HCT116 (cell line): ENCODE measurements at regions not wholly inside any gene's neighbourhood (a gene's known extent, or its start where the extent isn't known, plus 50 kb on each side); places are given as distances from the start of the nearest gene placed in this dataset.

Experiments
- ATAC-seq: fragments of 200-7000 bp; cut with Tn5 transposase; 2 replicates; pipeline ENCODE4 v1.9.1; 2020; ENCODE audit warnings: mild to moderate bottlenecking, moderate library complexity
- BruUV-seq: library from RNA; stranded (reverse); fragments of 400-500 nt; replicated peaks from 2 replicates; lab custom pipeline; 2021; lab: Mats Ljungman, UMichigan
- CTCF ChIA-PET: fragments of 300-600 bp; sonication (Branson Sonifier 250); formaldehyde crosslinking; loops from one replicate; lab custom pipeline; 2021; ENCODE audit warnings: antibody characterized with exemption; lab: Charles Lee
- POLR2A ChIA-PET: fragments of 300-600, 350-600 bp; sonication (Branson Sonifier 250); formaldehyde crosslinking; loops from one replicate; lab custom pipeline; 2021; ENCODE audit warnings: antibody characterized with exemption; lab: Charles Lee
- RAD21 ChIA-PET, 2 experiments: fragments of 300-600 bp; sonication (Branson Sonifier 250); formaldehyde crosslinking; loops; one replicate each; lab custom pipeline; 2023; ENCODE audit warnings: low total read pairs in 2 of 2; ENCODE audit not compliant: uncharacterized antibody in 2 of 2, unreplicated experiment in 2 of 2, low non-redundant PET in 1 of 2; lab: Charles Lee
- DNase-seq: peaks from one replicate; pipeline ENCODE4 v3.0.0-alpha.2; 2010; ENCODE audit warnings: low read depth, low spot score
- H2AFZ ChIP-seq: fragments of 200-600 bp; shearing (Covaris generic), sonication (generic); 2 replicates; pipeline ENCODE4 v1.6.1; 2017; ENCODE audit warnings: low read depth, mixed run types, mixed read lengths, antibody characterized with exemption, low read length; ENCODE audit not compliant: poor library complexity, severe bottlenecking
- H3K27ac ChIP-seq: 2 replicates; pipeline ENCODE4 v1.5.1; 2012; ENCODE audit warnings: low read depth, low read length
- H3K27me3 ChIP-seq: fragments of 200-600 bp; sonication (generic); 2 replicates; pipeline ENCODE4 v1.6.1; 2016; ENCODE audit warnings: mixed run types, low read length, mixed read lengths; ENCODE audit not compliant: insufficient read depth
- H3K36me3 ChIP-seq, 2 experiments: fragments of 200-500 bp in 1 of 2; fragments of 200-600 bp in 1 of 2; sonication (Bioruptor generic) in 1 of 2; sonication (generic) in 1 of 2; 2 replicates each; pipeline versions ENCODE4 v1.5.1 to v1.6.1; 2014 to 2016; ENCODE audit warnings: low read length in 2 of 2, inconsistent platforms in 1 of 2, mixed read lengths in 1 of 2, mixed run types in 1 of 2; ENCODE audit not compliant: insufficient read depth in 2 of 2, control insufficient read depth in 1 of 2
- H3K4me1 ChIP-seq, 2 experiments: fragments of 200-600 bp in 1 of 2; sonication (generic) in 1 of 2; 2 replicates each; pipeline versions ENCODE4 v1.5.1 to v1.6.1; 2012 to 2017; ENCODE audit warnings: low read length in 2 of 2, inconsistent platforms in 1 of 2, mild to moderate bottlenecking in 1 of 2, mixed read lengths in 1 of 2, mixed run types in 1 of 2, moderate library complexity in 1 of 2; ENCODE audit not compliant: insufficient read depth in 2 of 2, control insufficient read depth in 1 of 2
- H3K4me2 ChIP-seq: fragments of 200-600 bp; sonication (generic); 2 replicates; pipeline ENCODE4 v1.6.1; 2017; ENCODE audit warnings: mixed run types, low read length, mixed read lengths
- H3K4me3 ChIP-seq, 2 experiments: fragments of 200-600 bp in 1 of 2; sonication (generic) in 1 of 2; replicated peaks in 1 of 2; 2 replicates each; pipeline ENCODE4 v1.5.1; 2011 to 2016; ENCODE audit warnings: low read length in 2 of 2, control low read depth in 1 of 2, low read depth in 1 of 2, mild to moderate bottlenecking in 1 of 2, mixed read lengths in 1 of 2, mixed run types in 1 of 2
- H3K79me2 ChIP-seq: fragments of 200-600 bp; sonication (generic); 2 replicates; pipeline ENCODE4 v1.6.1; 2017; ENCODE audit warnings: mild to moderate bottlenecking, mixed run types, low read length, moderate library complexity, mixed read lengths; ENCODE audit not compliant: insufficient read depth
- H3K9ac ChIP-seq: fragments of 200-600 bp; sonication (generic); 2 replicates; pipeline ENCODE4 v1.6.1; 2016; ENCODE audit warnings: low read length, mixed read lengths
- H3K9me2 ChIP-seq: fragments of 200-600 bp; sonication (generic), shearing (Covaris generic); 2 replicates; pipeline ENCODE4 v1.6.1; 2017; ENCODE audit warnings: mixed run types, mild to moderate bottlenecking, moderate library complexity; ENCODE audit not compliant: insufficient read depth
- H3K9me3 ChIP-seq, 2 experiments: fragments of 200-500 bp in 1 of 2; fragments of 200-600 bp in 1 of 2; sonication (Bioruptor generic) in 1 of 2; sonication (generic) in 1 of 2; 2 replicates each; pipeline ENCODE4 v1.6.1; 2014 to 2017; ENCODE audit warnings: low read length in 2 of 2, mixed read lengths in 2 of 2, inconsistent platforms in 1 of 2, low read depth in 1 of 2, mild to moderate bottlenecking in 1 of 2, mixed run types in 1 of 2, moderate library complexity in 1 of 2; ENCODE audit not compliant: control insufficient read depth in 1 of 2, insufficient read depth in 1 of 2
- H4K20me1 ChIP-seq: fragments of 200-600 bp; sonication (generic), shearing (Covaris generic); 2 replicates; pipeline ENCODE4 v1.6.1; 2017; ENCODE audit warnings: mixed run types, mild to moderate bottlenecking, moderate library complexity; ENCODE audit not compliant: insufficient read depth
- CEBPB ChIP-seq: IDR thresholded peaks from 2 replicates; pipeline ENCODE4 v1.6.1; 2012; ENCODE audit warnings: low read depth
- EZH2 ChIP-seq: fragments of 200-600 bp; sonication (generic); IDR thresholded peaks from 2 replicates; pipeline ENCODE4 v1.6.1; 2017; ENCODE audit warnings: antibody characterized with exemption, mixed run types
- EZH2phosphoT487 ChIP-seq: fragments of 200-600 bp; IDR thresholded peaks from 2 replicates; pipeline ENCODE4 v1.6.1; 2018; ENCODE audit warnings: antibody characterized with exemption, borderline replicate concordance
- FOSL1 ChIP-seq: IDR thresholded peaks from 2 replicates; pipeline ENCODE4 v1.6.1; 2012; ENCODE audit warnings: low read depth
- JUND ChIP-seq: IDR thresholded peaks from 2 replicates; pipeline ENCODE4 v1.6.1; 2012
- MAX ChIP-seq: IDR thresholded peaks from 2 replicates; pipeline ENCODE4 v1.6.1; 2012
- POLR2AphosphoS5 ChIP-seq: IDR thresholded peaks from 2 replicates; pipeline ENCODE4 v1.6.1; 2011; ENCODE audit warnings: mild to moderate bottlenecking, low read depth, low read length, moderate library complexity
- RAD21 ChIP-seq: IDR thresholded peaks from 2 replicates; pipeline ENCODE4 v1.6.1; 2012; ENCODE audit warnings: low read depth, mild to moderate bottlenecking
- REST ChIP-seq: IDR thresholded peaks from 2 replicates; pipeline ENCODE4 v1.6.1; 2012; ENCODE audit warnings: low read depth
- SIN3A ChIP-seq: IDR thresholded peaks from 2 replicates; pipeline ENCODE4 v1.6.1; 2012; ENCODE audit warnings: low read depth
- SP1 ChIP-seq: IDR thresholded peaks from 2 replicates; pipeline ENCODE4 v1.6.1; 2012; ENCODE audit warnings: low read depth
- SRF ChIP-seq: IDR thresholded peaks from 2 replicates; pipeline ENCODE4 v1.6.1; 2012; ENCODE audit warnings: low read depth
- TCF7L2 ChIP-seq: IDR thresholded peaks from 2 replicates; pipeline ENCODE4 v1.7.0; 2011; ENCODE audit warnings: borderline replicate concordance, inconsistent platforms; ENCODE audit not compliant: insufficient read depth, insufficient read length; ENCODE audit errors: extremely low read depth
- YY1 ChIP-seq: IDR thresholded peaks from 2 replicates; pipeline ENCODE4 v1.6.1; 2011; ENCODE audit warnings: low read length, low read depth, moderate library complexity, mild to moderate bottlenecking; ENCODE audit not compliant: insufficient replicate concordance; ENCODE audit errors: extremely low read depth
- ZFX ChIP-seq: fragments of 450-650 bp; IDR thresholded peaks from 2 replicates; pipeline ENCODE4 v1.6.1; 2017
- ZNF274 ChIP-seq: fragments of 200-500 bp; sonication (Bioruptor generic); IDR thresholded peaks from 2 replicates; pipeline ENCODE4 v1.6.1; 2014; ENCODE audit warnings: mild to moderate bottlenecking, low read depth, low read length, inconsistent platforms
- intact Hi-C: fragments of 100-400 bp; cut with micrococcal nuclease; formaldehyde crosslinking; loops from 2 replicates; pipeline ENCODE4 v1.10.0; 2022
- TF ChIP-seq, protein P1 (sequence below), 3 experiments: fragments of 200-600 bp in 1 of 3; sonication (generic) in 1 of 3; IDR thresholded peaks in 2 of 3; conservative IDR thresholded peaks in 1 of 3; 2 replicates each; pipeline ENCODE4 v1.5.1; 2012 to 2017; ENCODE audit warnings: low read depth in 2 of 3, low read length in 2 of 3, antibody characterized with exemption in 1 of 3, borderline replicate concordance in 1 of 3, control low read depth in 1 of 3, mild to moderate bottlenecking in 1 of 3, mixed read lengths in 1 of 3, mixed run types in 1 of 3, moderate library complexity in 1 of 3; ENCODE audit not compliant: insufficient read depth in 1 of 3
- TF ChIP-seq, protein P2 (sequence below): IDR thresholded peaks from 2 replicates; pipeline ENCODE4 v1.6.1; 2011; ENCODE audit warnings: mild to moderate bottlenecking, low read length, moderate library complexity; ENCODE audit not compliant: insufficient replicate concordance; ENCODE audit errors: extremely low read depth

GRCh38 chr18:65459741-65460140, 291.1 kb upstream of the CDH7 start:
- ChIA-PET CTCF (no interaction called here), RAD21 (no interaction called here), POLR2A (no interaction called here)
- peaks cover 0 to 15% of the 10 kb centered on the region in 2 experiments; a peak in 2 of 4 replicates for H3K9me3 ChIP-seq
- no peaks in the 10 kb centered on the region for H3K79me2 ChIP-seq
- intact Hi-C loops, result no loop called here
- H3K4me3 ChIP-seq, result no peak overlapping the region
- H3K4me1 ChIP-seq, result no peaks in the 10 kb centered on the region
- no peak for TF ChIP-seq MAX
- no peak for TF ChIP-seq JUND
- no peak for TF ChIP-seq RAD21
- no peak for TF ChIP-seq EZH2phosphoT487
- TF ChIP-seq, protein P1, sequence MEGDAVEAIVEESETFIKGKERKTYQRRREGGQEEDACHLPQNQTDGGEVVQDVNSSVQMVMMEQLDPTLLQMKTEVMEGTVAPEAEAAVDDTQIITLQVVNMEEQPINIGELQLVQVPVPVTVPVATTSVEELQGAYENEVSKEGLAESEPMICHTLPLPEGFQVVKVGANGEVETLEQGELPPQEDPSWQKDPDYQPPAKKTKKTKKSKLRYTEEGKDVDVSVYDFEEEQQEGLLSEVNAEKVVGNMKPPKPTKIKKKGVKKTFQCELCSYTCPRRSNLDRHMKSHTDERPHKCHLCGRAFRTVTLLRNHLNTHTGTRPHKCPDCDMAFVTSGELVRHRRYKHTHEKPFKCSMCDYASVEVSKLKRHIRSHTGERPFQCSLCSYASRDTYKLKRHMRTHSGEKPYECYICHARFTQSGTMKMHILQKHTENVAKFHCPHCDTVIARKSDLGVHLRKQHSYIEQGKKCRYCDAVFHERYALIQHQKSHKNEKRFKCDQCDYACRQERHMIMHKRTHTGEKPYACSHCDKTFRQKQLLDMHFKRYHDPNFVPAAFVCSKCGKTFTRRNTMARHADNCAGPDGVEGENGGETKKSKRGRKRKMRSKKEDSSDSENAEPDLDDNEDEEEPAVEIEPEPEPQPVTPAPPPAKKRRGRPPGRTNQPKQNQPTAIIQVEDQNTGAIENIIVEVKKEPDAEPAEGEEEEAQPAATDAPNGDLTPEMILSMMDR (IDR thresholded peaks at IDR 0.05 in 2 of 3, conservative IDR thresholded peaks at IDR 0.05 in 1 of 3; ENCODE audit: borderline replicate concordance in 1 of 3, insufficient read depth in 1 of 3, low read depth in 2 of 3, low read length in 2 of 3), result no peak
- TF ChIP-seq EZH2, result no peak
- no peak for TF ChIP-seq YY1
- no peak for TF ChIP-seq POLR2AphosphoS5
- no peak for TF ChIP-seq FOSL1
- TF ChIP-seq CEBPB, result no peak
- no peak for TF ChIP-seq REST
- no peak for TF ChIP-seq ZNF274
- TF ChIP-seq, protein P2, sequence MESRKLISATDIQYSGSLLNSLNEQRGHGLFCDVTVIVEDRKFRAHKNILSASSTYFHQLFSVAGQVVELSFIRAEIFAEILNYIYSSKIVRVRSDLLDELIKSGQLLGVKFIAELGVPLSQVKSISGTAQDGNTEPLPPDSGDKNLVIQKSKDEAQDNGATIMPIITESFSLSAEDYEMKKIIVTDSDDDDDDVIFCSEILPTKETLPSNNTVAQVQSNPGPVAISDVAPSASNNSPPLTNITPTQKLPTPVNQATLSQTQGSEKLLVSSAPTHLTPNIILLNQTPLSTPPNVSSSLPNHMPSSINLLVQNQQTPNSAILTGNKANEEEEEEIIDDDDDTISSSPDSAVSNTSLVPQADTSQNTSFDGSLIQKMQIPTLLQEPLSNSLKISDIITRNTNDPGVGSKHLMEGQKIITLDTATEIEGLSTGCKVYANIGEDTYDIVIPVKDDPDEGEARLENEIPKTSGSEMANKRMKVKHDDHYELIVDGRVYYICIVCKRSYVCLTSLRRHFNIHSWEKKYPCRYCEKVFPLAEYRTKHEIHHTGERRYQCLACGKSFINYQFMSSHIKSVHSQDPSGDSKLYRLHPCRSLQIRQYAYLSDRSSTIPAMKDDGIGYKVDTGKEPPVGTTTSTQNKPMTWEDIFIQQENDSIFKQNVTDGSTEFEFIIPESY, result no peak
- TF ChIP-seq ZFX, result no peak
- TF ChIP-seq SP1, result no peak
- no peak for TF ChIP-seq TCF7L2
- no peak for TF ChIP-seq SIN3A
- TF ChIP-seq SRF, result no peak
- H2AFZ ChIP-seq, result no peak overlapping the region
- H4K20me1 ChIP-seq, result no peaks in the 10 kb centered on the region
- DNase-seq (no peak), ATAC-seq (no peak)
- H3K4me2 ChIP-seq, result no peak overlapping the region
- no peak overlapping the region for H3K27ac ChIP-seq
- no peaks in the 10 kb centered on the region for H3K27me3 ChIP-seq
- H3K9ac ChIP-seq, result no peak overlapping the region
- no peaks in the 10 kb centered on the region for H3K36me3 ChIP-seq
- H3K9me2 ChIP-seq, result no peaks in the 10 kb centered on the region
- BruUV-seq, result no TSS peak
